ENCODE measurements at regions not wholly inside any gene's neighbourhood (a gene's known extent, or its start where the extent isn't known, plus 50 kb on each side); places are given as distances from the start of the nearest gene placed in this dataset.

DNA sequence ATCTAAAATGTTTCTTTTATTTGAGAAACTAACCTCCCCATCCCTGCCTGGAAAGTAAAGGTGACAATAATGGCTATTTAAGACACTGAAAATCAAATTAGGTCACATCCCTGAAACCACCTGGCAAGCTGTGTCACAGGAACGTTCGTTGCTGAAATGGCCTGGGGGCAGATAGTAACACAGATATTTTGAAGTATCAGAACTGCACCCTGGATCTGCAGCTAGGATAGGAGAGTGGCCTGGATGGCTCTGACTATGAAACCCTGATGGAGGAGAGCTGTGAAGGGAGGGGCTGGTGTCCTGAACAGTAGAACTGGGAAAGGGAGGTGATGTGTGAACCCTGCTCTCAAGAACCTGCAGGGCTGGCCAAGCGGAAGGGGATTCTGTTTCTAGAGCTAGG is 648.3 kb upstream of the CFAP20DC start:
- TF ChIP-seq CTCF (IDR thresholded peaks at IDR 0.05; ENCODE audit: insufficient read depth, low read depth, low read length, missing control alignments): no peak
- no peak for DNase-seq (ENCODE audit: low read depth)
- no peak overlapping the region for H3K4me3 ChIP-seq (ENCODE audit: low read length)

GRCh38 chr3:59696783-59697182 is 647.0 kb upstream of the CFAP20DC start:
- no peak for TF ChIP-seq CTCF (IDR thresholded peaks at IDR 0.05; ENCODE audit: insufficient read depth, low read depth, low read length, missing control alignments)
- no peak overlapping the region for H3K4me3 ChIP-seq (ENCODE audit: low read length)
- DNase-seq (ENCODE audit: low read depth): no peak

DNA sequence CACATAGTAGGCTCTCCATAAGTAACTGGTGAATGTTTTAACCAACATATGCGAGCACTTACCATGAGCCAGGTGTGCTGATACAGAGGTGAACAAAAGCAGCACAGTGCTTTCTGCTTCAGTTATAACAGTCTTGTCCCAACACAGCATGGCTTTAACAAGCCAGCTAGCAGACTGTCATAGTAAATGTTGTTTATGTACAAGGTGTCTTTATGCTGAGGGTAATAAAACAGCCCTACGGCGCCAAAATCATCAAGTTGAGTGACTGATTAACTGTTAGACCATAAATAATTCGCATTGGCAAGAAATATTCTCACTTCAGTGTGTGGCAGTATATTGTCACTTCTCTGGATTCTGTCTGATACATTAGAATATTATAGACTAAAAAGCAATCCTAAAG is 646.0 kb upstream of the CFAP20DC start:
- no peak for DNase-seq (ENCODE audit: low read depth)
- no peak overlapping the region for H3K4me3 ChIP-seq (ENCODE audit: low read length)
- no peak for TF ChIP-seq CTCF (IDR thresholded peaks at IDR 0.05; ENCODE audit: insufficient read depth, low read depth, low read length, missing control alignments)

- DNase-seq (ENCODE audit: low read depth): no peak
- no peak for TF ChIP-seq CTCF (IDR thresholded peaks at IDR 0.05; ENCODE audit: insufficient read depth, low read depth, low read length, missing control alignments)
Observed at GRCh38 chr3:59692117-59692516, 642.3 kb upstream of the CFAP20DC start.

GRCh38 chr3:59690886-59691285 is 641.1 kb upstream of the CFAP20DC start:
- H3K4me3 ChIP-seq (ENCODE audit: low read length): no peak overlapping the region
- no peak for TF ChIP-seq CTCF (IDR thresholded peaks at IDR 0.05; ENCODE audit: insufficient read depth, low read depth, low read length, missing control alignments)
- no peak for DNase-seq (ENCODE audit: low read depth)

More at GRCh38 chr3:59692117-59692516, 642.3 kb upstream of the CFAP20DC start:
- H3K4me3 ChIP-seq (ENCODE audit: low read length): no peak overlapping the region

- TF ChIP-seq CTCF (IDR thresholded peaks at IDR 0.05; ENCODE audit: insufficient read depth, low read depth, low read length, missing control alignments): no peak
- DNase-seq (ENCODE audit: low read depth): no peak
- no peak overlapping the region for H3K4me3 ChIP-seq (ENCODE audit: low read length)
Observed at GRCh38 chr3:59688636-59689035, 638.8 kb upstream of the CFAP20DC start.

DNA sequence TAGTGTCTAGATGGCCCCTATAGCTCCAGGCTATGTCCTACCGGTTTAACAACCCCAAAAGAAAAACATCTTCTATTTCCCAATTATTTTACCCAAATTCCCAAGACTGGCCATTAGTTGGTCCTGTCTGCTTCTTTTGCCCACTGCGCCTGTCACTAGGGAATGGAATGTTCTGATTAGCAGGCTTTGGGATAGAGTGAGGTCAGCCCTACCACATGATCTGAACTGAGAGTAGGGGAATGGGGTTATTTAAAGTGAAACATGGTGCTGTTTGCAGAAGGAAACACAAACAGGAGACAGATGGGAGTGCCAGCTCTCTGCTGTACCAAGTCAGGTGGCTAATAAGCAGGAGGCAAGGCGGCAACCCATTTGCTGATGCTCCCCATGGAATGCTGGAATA is 635.6 kb upstream of the CFAP20DC start:
- no peak overlapping the region for H3K4me3 ChIP-seq (ENCODE audit: low read length)
- DNase-seq (ENCODE audit: low read depth): no peak
- no peak for TF ChIP-seq CTCF (IDR thresholded peaks at IDR 0.05; ENCODE audit: insufficient read depth, low read depth, low read length, missing control alignments)
